ENCODE measurements at regions not wholly inside any gene's neighbourhood (a gene's known extent, or its start where the extent isn't known, plus 50 kb on each side); places are given as distances from the start of the nearest gene placed in this dataset.

GRCh38 chr10:109475711-109476421, 447.4 kb downstream of the XPNPEP1 start:
- Histone ChIP-seq H3K27ac (no peak overlapping the region), H3K27me3 (no peaks in the 10 kb centered on the region), H3K4me1 (ENCODE audit: low read depth) (no peaks in the 10 kb centered on the region), H3K4me3 (no peak overlapping the region), H3K9me3 (ENCODE audit: low read depth) (no peaks in the 10 kb centered on the region), H3K36me3 (no peaks in the 10 kb centered on the region)
- DNase-seq (ENCODE audit: low read depth in 1 of 2, low spot score in 1 of 2) = no peak
- TF ChIP-seq CTCF (IDR thresholded peaks at IDR 0.05; ENCODE audit: low read depth, low read length) = no peak

- no peak for DNase-seq (ENCODE audit: low read depth in 1 of 2, low spot score in 1 of 2)
- Histone ChIP-seq H3K4me3 (no peak overlapping the region), H3K36me3 (no peaks in the 10 kb centered on the region), H3K9me3 (ENCODE audit: low read depth) (peaks cover under 1% of the 10 kb centered on the region), H3K4me1 (ENCODE audit: low read depth) (no peaks in the 10 kb centered on the region), H3K27me3 (no peaks in the 10 kb centered on the region), H3K27ac (no peak overlapping the region)
- TF ChIP-seq CTCF (IDR thresholded peaks at IDR 0.05; ENCODE audit: low read depth, low read length) = no peak
These were observed 448.5 kb downstream of the XPNPEP1 start for GRCh38 chr10:109474812-109475211.

- Histone ChIP-seq H3K27ac (no peak overlapping the region), H3K4me1 (ENCODE audit: low read depth) (no peaks in the 10 kb centered on the region)
These were observed 449.1 kb downstream of the XPNPEP1 start for GRCh38 chr10:109474261-109474660.

GRCh38 chr10:109467551-109467950, 455.8 kb downstream of the XPNPEP1 start:
- no peaks in the 10 kb centered on the region for H3K36me3 ChIP-seq
- no peak for TF ChIP-seq CTCF (IDR thresholded peaks at IDR 0.05; ENCODE audit: low read depth, low read length)
- no peaks in the 10 kb centered on the region for H3K27me3 ChIP-seq
- H3K4me1 ChIP-seq (ENCODE audit: low read depth) = no peaks in the 10 kb centered on the region
- DNase-seq (ENCODE audit: low read depth in 1 of 2, low spot score in 1 of 2) = no peak
- H3K4me3 ChIP-seq = no peak overlapping the region
- no peak overlapping the region for H3K27ac ChIP-seq
- H3K9me3 ChIP-seq (ENCODE audit: low read depth) = peaks cover 7% of the 10 kb centered on the region

More at GRCh38 chr10:109474261-109474660, 449.1 kb downstream of the XPNPEP1 start:
- Histone ChIP-seq H3K9me3 (ENCODE audit: low read depth) (peaks cover 5% of the 10 kb centered on the region), H3K36me3 (no peaks in the 10 kb centered on the region), H3K27me3 (no peaks in the 10 kb centered on the region), H3K4me3 (no peak overlapping the region)
- DNase-seq (ENCODE audit: low read depth in 1 of 2, low spot score in 1 of 2) = no peak
- no peak for TF ChIP-seq CTCF (IDR thresholded peaks at IDR 0.05; ENCODE audit: low read depth, low read length)

GRCh38 chr10:109464949-109465348, 458.4 kb downstream of the XPNPEP1 start:
- no peak for DNase-seq (ENCODE audit: low read depth in 1 of 2, low spot score in 1 of 2)
- no peaks in the 10 kb centered on the region for H3K27me3 ChIP-seq
- no peak overlapping the region for H3K27ac ChIP-seq
- H3K4me3 ChIP-seq = no peak overlapping the region
- no peak for TF ChIP-seq CTCF (IDR thresholded peaks at IDR 0.05; ENCODE audit: low read depth, low read length)
- no peaks in the 10 kb centered on the region for H3K36me3 ChIP-seq
- H3K9me3 ChIP-seq (ENCODE audit: low read depth) = peaks cover 7% of the 10 kb centered on the region
- H3K4me1 ChIP-seq (ENCODE audit: low read depth) = no peaks in the 10 kb centered on the region
